SK-N-SH (cell line): ENCODE measurements at regions not wholly inside any gene's neighbourhood (a gene's known extent, or its start where the extent isn't known, plus 50 kb on each side); places are given as distances from the start of the nearest gene placed in this dataset.

Source experiments
- EP300 ChIP-seq, 2 experiments: IDR thresholded peaks; 2 replicates each; pipeline versions ENCODE4 v1.4.0 to v1.6.1; 2012; ENCODE audit warnings: borderline replicate concordance in 1 of 2, low read depth in 1 of 2, low read length in 1 of 2
- EZH2phosphoT487 ChIP-seq: fragments of 200-600 bp; sonication (generic); IDR thresholded peaks from 2 replicates; pipeline ENCODE4 v1.6.1; 2017; ENCODE audit warnings: low read depth, mixed run types, mild to moderate bottlenecking, antibody characterized with exemption, moderate library complexity, borderline replicate concordance
- FOXM1 ChIP-seq: IDR thresholded peaks from 2 replicates; pipeline ENCODE4 v1.4.0; 2012; ENCODE audit warnings: low read depth, mild to moderate bottlenecking
- MXI1 ChIP-seq: IDR thresholded peaks from 2 replicates; pipeline ENCODE4 v1.6.1; 2012; ENCODE audit warnings: mild to moderate bottlenecking, low read depth, low read length, improper control_type of control experiment
- POLR2AphosphoS5 ChIP-seq: IDR thresholded peaks from 2 replicates; pipeline ENCODE4 v1.6.1; 2012; ENCODE audit warnings: low read depth, low read length
- YY1 ChIP-seq: IDR thresholded peaks from 2 replicates; pipeline ENCODE4 v1.4.0; 2012; ENCODE audit warnings: low read depth, mild to moderate bottlenecking
- TF ChIP-seq, protein P1 (sequence below): fragments of 200-600 bp; sonication (generic); IDR thresholded peaks from 2 replicates; pipeline ENCODE4 v1.6.1; 2017; ENCODE audit warnings: antibody characterized with exemption, mild to moderate bottlenecking, moderate library complexity
- TF ChIP-seq, protein P2 (sequence below): fragments of 150-350 bp; IDR thresholded peaks from 2 replicates; pipeline ENCODE4 v1.6.1; 2017; ENCODE audit warnings: antibody characterized with exemption, low read length, low read depth, borderline replicate concordance
- TF ChIP-seq, protein P3 (sequence below): IDR thresholded peaks from 2 replicates; pipeline ENCODE4 v1.4.0; 2012; ENCODE audit warnings: low read depth

DNA sequence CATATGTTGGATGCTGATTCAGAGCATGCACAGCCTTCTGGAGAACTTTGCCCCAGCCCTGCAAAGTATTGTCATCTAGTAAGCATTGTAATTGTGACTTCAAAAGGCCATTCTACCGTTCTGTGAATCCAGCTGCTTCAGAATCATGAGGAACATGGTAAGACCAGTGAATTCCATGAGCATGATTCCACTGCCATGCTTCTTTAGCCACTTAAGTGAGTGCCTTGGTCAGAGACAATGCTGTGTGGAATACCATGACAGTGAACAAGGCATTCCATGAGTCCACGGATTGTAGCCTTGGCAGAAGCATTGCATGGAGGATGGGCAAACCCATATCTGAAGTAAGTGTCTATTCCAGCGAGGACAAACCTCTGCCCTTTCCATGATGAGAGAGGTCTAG, 123.7 kb downstream of the S1PR1 start:
- TF ChIP-seq, protein P1, sequence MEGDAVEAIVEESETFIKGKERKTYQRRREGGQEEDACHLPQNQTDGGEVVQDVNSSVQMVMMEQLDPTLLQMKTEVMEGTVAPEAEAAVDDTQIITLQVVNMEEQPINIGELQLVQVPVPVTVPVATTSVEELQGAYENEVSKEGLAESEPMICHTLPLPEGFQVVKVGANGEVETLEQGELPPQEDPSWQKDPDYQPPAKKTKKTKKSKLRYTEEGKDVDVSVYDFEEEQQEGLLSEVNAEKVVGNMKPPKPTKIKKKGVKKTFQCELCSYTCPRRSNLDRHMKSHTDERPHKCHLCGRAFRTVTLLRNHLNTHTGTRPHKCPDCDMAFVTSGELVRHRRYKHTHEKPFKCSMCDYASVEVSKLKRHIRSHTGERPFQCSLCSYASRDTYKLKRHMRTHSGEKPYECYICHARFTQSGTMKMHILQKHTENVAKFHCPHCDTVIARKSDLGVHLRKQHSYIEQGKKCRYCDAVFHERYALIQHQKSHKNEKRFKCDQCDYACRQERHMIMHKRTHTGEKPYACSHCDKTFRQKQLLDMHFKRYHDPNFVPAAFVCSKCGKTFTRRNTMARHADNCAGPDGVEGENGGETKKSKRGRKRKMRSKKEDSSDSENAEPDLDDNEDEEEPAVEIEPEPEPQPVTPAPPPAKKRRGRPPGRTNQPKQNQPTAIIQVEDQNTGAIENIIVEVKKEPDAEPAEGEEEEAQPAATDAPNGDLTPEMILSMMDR, result no peak
- TF ChIP-seq EP300 (IDR thresholded peaks at IDR 0.05; ENCODE audit: borderline replicate concordance in 1 of 2, low read depth in 1 of 2, low read length in 1 of 2) (no peak), FOXM1 (no peak), POLR2AphosphoS5 (no peak), EZH2phosphoT487 (no peak), YY1 (no peak), MXI1 (no peak)
- TF ChIP-seq, protein P2, sequence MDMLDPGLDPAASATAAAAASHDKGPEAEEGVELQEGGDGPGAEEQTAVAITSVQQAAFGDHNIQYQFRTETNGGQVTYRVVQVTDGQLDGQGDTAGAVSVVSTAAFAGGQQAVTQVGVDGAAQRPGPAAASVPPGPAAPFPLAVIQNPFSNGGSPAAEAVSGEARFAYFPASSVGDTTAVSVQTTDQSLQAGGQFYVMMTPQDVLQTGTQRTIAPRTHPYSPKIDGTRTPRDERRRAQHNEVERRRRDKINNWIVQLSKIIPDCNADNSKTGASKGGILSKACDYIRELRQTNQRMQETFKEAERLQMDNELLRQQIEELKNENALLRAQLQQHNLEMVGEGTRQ, result no peak
- TF ChIP-seq, protein P3, sequence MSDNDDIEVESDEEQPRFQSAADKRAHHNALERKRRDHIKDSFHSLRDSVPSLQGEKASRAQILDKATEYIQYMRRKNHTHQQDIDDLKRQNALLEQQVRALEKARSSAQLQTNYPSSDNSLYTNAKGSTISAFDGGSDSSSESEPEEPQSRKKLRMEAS, result no peak
